ENCODE measurements at regions not wholly inside any gene's neighbourhood (a gene's known extent, or its start where the extent isn't known, plus 50 kb on each side); places are given as distances from the start of the nearest gene placed in this dataset.

DNA sequence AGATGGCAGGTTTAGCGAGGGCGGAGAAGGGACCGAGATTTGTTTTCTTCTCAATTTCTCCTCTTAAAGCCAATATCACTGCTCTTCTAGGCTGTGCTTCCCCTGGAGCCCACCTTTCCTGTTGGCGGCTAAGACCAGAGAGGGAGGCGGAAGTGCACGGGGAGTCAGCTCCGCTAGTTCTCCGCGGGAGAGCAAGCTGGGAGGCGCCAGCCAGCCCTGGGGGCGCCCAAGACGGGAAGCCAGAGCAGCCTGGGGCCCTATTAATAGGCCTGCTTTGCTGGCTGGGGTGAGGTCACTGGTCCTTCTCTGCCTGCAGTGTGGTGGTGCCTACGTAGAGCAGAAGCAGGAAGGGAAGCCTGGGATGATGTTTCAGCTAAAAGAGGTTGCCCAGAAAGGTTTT, 61.6 kb downstream of the LSM5 start:
- H3K36me3 ChIP-seq, result no peaks in the 10 kb centered on the region
- H3K4me3 ChIP-seq, result no peak overlapping the region
- peaks cover 0 to 27% (median 2%) of the 10 kb centered on the region in 8 donors for H3K9me3 ChIP-seq
- DNase-seq, result no peak
- TF ChIP-seq POLR2AphosphoS5 (IDR thresholded peaks at IDR 0.05) (no peak), POLR2A (IDR thresholded peaks at IDR 0.05) (no peak)
- TF ChIP-seq, protein P1, sequence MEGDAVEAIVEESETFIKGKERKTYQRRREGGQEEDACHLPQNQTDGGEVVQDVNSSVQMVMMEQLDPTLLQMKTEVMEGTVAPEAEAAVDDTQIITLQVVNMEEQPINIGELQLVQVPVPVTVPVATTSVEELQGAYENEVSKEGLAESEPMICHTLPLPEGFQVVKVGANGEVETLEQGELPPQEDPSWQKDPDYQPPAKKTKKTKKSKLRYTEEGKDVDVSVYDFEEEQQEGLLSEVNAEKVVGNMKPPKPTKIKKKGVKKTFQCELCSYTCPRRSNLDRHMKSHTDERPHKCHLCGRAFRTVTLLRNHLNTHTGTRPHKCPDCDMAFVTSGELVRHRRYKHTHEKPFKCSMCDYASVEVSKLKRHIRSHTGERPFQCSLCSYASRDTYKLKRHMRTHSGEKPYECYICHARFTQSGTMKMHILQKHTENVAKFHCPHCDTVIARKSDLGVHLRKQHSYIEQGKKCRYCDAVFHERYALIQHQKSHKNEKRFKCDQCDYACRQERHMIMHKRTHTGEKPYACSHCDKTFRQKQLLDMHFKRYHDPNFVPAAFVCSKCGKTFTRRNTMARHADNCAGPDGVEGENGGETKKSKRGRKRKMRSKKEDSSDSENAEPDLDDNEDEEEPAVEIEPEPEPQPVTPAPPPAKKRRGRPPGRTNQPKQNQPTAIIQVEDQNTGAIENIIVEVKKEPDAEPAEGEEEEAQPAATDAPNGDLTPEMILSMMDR (IDR thresholded peaks at IDR 0.05 in 8 of 11, conservative IDR thresholded peaks at IDR 0.05 in 3 of 11), result no peak
- WGBS, 5 donors, result 7 to 18% (median 9%) methylated on average over 13 of the region's 13 CpGs
- intact Hi-C loops (cut with DNase I; ENCODE audit: low total_unique reads), result no loop called here
- H3K27me3 ChIP-seq (replicated peaks in 1 of 7), result peaks cover 0 to 86% (median 27%) of the 10 kb centered on the region in 7 donors
- H3K27ac ChIP-seq, result no peak overlapping the region
- H3K4me1 ChIP-seq, result peaks cover 0 to 7% (median 4%) of the 10 kb centered on the region in 6 donors

DNA sequence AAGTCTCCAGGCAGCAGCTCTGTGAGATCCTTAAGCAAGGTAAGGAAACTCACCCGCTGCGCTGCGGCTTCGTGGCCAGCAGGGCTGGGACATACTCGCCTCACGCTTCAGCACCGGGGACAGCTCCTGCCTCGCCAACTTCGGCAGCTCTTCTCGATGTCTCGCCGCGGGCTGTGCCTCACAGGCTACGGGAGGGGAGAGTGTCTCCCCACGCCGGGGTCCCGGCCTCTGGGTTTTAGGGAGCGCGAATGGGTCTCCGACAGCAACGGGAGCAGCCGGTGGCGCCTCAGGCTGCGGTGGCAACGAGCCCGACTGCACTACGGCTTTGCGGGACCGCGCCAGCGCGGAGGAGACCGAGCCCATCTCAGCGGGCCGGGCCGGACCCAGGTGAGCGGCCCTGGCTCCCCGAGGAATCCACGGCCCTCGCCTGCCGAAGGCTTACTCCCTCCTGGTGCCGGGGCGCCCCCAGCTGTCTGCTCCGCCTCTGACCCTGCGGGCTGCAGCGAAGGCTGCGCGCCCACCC, 62.4 kb downstream of the LSM5 start:
- Histone ChIP-seq H3K27ac (no peak overlapping the region), H3K36me3 (no peaks in the 10 kb centered on the region), H3K4me1 (peaks cover 0 to 7% (median 4%) of the 10 kb centered on the region in 6 donors), H3K27me3 (replicated peaks in 1 of 7) (peaks cover 0 to 79% (median 27%) of the 10 kb centered on the region in 7 donors), H3K4me3 (peak overlapping the region in 2 of 8 donors; percentile 3 to 22), H3K9me3 (peaks cover 0 to 27% (median 2%) of the 10 kb centered on the region in 8 donors)
- DNase-seq, result peak; percentile 79
- TF ChIP-seq POLR2AphosphoS5 (IDR thresholded peaks at IDR 0.05), result no peak
- TF ChIP-seq, protein P1 (IDR thresholded peaks at IDR 0.05 in 8 of 11, conservative IDR thresholded peaks at IDR 0.05 in 3 of 11), result peak in 4 of 11 experiments; percentile 12 to 28 (median 22)
- intact Hi-C loops (cut with DNase I; ENCODE audit: low total_unique reads), result no loop called here
- 10 to 16% (median 12%) methylated on average over 14 to 48 of the region's 48 CpGs for WGBS, 5 donors

DNA sequence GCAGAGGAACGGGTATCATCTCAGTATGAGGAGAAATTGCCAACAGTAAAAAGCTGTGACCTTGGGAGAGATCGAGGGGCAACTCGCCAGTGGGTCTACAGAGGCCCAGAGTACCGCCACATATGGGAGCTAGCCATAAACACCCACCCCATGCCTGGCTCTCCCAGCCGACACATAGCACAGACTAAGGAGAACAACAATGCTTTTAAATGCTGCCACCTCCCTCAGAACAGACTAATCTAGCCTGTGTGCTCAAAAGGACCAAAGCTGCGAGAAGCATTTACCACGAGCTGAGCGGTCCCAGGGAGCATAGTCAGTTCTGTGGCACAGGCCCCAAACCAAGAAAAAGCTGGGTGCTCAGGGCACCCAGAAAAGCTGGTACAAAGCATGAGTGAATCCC, 73.3 kb downstream of the LSM5 start:
- H3K36me3 ChIP-seq, result no peaks in the 10 kb centered on the region
- no peaks in the 10 kb centered on the region for H3K4me1 ChIP-seq
- H3K4me3 ChIP-seq, result no peak overlapping the region
- WGBS, 5 donors, result 73 to 86% (median 80%) methylated on average over 8 of the region's 8 CpGs
- DNase-seq, result no peak
- H3K27ac ChIP-seq, result no peak overlapping the region
- intact Hi-C loops (cut with DNase I; ENCODE audit: low total_unique reads), result no loop called here
- TF ChIP-seq, protein P1 (IDR thresholded peaks at IDR 0.05 in 8 of 11, conservative IDR thresholded peaks at IDR 0.05 in 3 of 11), result no peak
- TF ChIP-seq POLR2A (IDR thresholded peaks at IDR 0.05) (no peak), POLR2AphosphoS5 (IDR thresholded peaks at IDR 0.05) (no peak)
- H3K9me3 ChIP-seq, result no peaks in the 10 kb centered on the region
- H3K27me3 ChIP-seq (replicated peaks in 1 of 7), result peaks cover 0 to 26% (median 0%) of the 10 kb centered on the region in 7 donors

DNA sequence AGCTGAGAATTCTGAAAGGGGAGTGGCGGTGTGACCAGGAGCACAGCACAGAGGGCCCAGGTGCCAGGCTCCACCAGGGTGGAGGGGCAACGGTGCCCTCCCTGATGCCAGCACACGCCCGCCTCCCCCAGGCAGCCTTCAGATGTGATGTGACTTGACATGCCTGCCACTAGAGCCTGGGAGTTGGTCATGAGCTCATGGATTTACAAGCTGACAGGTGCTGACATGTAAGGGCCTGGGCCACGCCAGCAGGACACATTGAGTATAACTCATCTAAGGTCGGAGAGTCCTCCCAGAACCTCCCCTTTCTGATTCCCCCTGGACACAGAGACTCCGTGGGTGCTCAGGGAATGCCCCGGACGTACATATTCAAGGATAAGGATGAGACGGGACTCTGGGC, 74.2 kb downstream of the LSM5 start:
- intact Hi-C loops (cut with DNase I; ENCODE audit: low total_unique reads), result no loop called here
- no peak for DNase-seq

More for the DNA sequence above, 74.2 kb downstream of the LSM5 start:
- TF ChIP-seq POLR2A (IDR thresholded peaks at IDR 0.05) (no peak), POLR2AphosphoS5 (IDR thresholded peaks at IDR 0.05) (no peak)
- TF ChIP-seq, protein P1 (IDR thresholded peaks at IDR 0.05 in 8 of 11, conservative IDR thresholded peaks at IDR 0.05 in 3 of 11), result no peak
- H3K27me3 ChIP-seq (replicated peaks in 1 of 7), result peaks cover 0 to 26% (median 0%) of the 10 kb centered on the region in 7 donors
- no peaks in the 10 kb centered on the region for H3K36me3 ChIP-seq
- no peak overlapping the region for H3K27ac ChIP-seq
- H3K9me3 ChIP-seq, result no peaks in the 10 kb centered on the region
- H3K4me1 ChIP-seq, result no peaks in the 10 kb centered on the region
- no peak overlapping the region for H3K4me3 ChIP-seq
- WGBS, 5 donors, result 56 to 84% (median 80%) methylated on average over 9 to 10 of the region's 10 CpGs

Measured in spleen (tissue), 11 donors.